Mammary epithelial cell (primary cell): ENCODE measurements at regions not wholly inside any gene's neighbourhood (a gene's known extent, or its start where the extent isn't known, plus 50 kb on each side); places are given as distances from the start of the nearest gene placed in this dataset.
"Not testable (repeated sequence)": the region's sequence is repeated elsewhere in the genome, so short reads cannot be mapped to it uniquely, and the experiment has no call there.

Source experiments
- CTCF ChIP-seq, 2 donors: IDR thresholded peaks in 1 of 2; conservative IDR thresholded peaks in 1 of 2; 2 replicates each; pipeline ENCODE4 v1.5.1; 2011 to 2012; ENCODE audit warnings: inconsistent platforms in 2 of 2, low read length in 2 of 2, mild to moderate bottlenecking in 2 of 2, control low read depth in 1 of 2, low read depth in 1 of 2; ENCODE audit not compliant: insufficient read depth in 1 of 2; ENCODE audit errors: extremely low read depth in 1 of 2
- EZH2 ChIP-seq: IDR thresholded peaks from 2 replicates; pipeline ENCODE4 v1.6.1; 2012; ENCODE audit warnings: low read length, inconsistent platforms, borderline replicate concordance

GRCh38 chr18:51573886-51574285 lies 376.4 kb upstream of the MEX3C start:
- not testable (repeated sequence) for TF ChIP-seq CTCF (conservative IDR thresholded peaks at IDR 0.05 in 1 of 2, IDR thresholded peaks at IDR 0.05 in 1 of 2; ENCODE audit: extremely low read depth in 1 of 2, insufficient read depth in 1 of 2, low read depth in 1 of 2, low read length in 2 of 2); EZH2
